Osteocyte (in vitro differentiated cells): ENCODE measurements at regions not wholly inside any gene's neighbourhood (a gene's known extent, or its start where the extent isn't known, plus 50 kb on each side); places are given as distances from the start of the nearest gene placed in this dataset.

Experiments
- DNase-seq: peaks from one replicate; pipeline ENCODE4 v3.0.0; 2021; ENCODE audit warnings: mixed read lengths; ENCODE audit not compliant: unreplicated experiment; ENCODE audit errors: extremely low spot score
- H3K27ac Mint-ChIP-seq: one replicate; pipeline ENCODE4 v1.8.0; 2021; ENCODE audit warnings: mild to moderate bottlenecking, mixed read lengths; ENCODE audit not compliant: unreplicated experiment
- H3K27me3 Mint-ChIP-seq: one replicate; pipeline ENCODE4 v1.8.0; 2021; ENCODE audit warnings: mixed read lengths; ENCODE audit not compliant: unreplicated experiment
- H3K36me3 Mint-ChIP-seq: one replicate; pipeline ENCODE4 v1.8.0; 2021; ENCODE audit warnings: mixed read lengths; ENCODE audit not compliant: unreplicated experiment
- H3K4me1 Mint-ChIP-seq: one replicate; pipeline ENCODE4 v1.8.0; 2021; ENCODE audit warnings: mixed read lengths; ENCODE audit not compliant: unreplicated experiment
- H3K4me3 Mint-ChIP-seq: one replicate; pipeline ENCODE4 v1.8.0; 2021; ENCODE audit warnings: mild to moderate bottlenecking, moderate library complexity, mixed read lengths; ENCODE audit not compliant: unreplicated experiment
- H3K9me3 Mint-ChIP-seq: one replicate; pipeline ENCODE4 v1.8.0; 2021; ENCODE audit warnings: mixed read lengths; ENCODE audit not compliant: unreplicated experiment
- TF ChIP-seq, protein P1 (sequence below): fragments of 200-600 bp; sonication (generic); IDR thresholded peaks from 2 replicates; pipeline ENCODE4 v1.5.0; 2021; ENCODE audit warnings: antibody characterized with exemption, mild to moderate bottlenecking, moderate library complexity

DNA sequence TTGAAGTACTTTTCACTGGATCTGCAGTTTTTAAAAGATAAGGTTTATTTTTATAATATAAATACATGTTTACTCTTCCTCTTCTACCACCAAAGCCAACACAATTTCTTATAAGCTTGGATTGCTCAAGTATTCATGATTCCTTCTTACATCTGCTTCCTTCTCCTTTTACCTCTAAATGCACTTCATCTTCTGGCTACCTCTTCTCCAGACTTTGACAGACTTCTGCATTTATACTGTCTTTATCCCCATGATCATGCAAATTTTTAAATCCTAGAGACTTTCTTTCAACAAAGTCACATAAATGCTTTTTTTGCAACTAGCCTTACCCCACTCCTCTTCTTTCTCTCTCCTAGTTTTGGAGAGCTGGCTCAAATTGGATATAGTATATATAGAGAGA is 142.9 kb downstream of the TFAP2B start:
- Mint-ChIP-seq H3K4me3 (no peak overlapping the region), H3K27me3 (no peaks in the 10 kb centered on the region), H3K9me3 (no peaks in the 10 kb centered on the region), H3K36me3 (no peaks in the 10 kb centered on the region), H3K4me1 (no peaks in the 10 kb centered on the region), H3K27ac (no peak overlapping the region)
- TF ChIP-seq, protein P1, sequence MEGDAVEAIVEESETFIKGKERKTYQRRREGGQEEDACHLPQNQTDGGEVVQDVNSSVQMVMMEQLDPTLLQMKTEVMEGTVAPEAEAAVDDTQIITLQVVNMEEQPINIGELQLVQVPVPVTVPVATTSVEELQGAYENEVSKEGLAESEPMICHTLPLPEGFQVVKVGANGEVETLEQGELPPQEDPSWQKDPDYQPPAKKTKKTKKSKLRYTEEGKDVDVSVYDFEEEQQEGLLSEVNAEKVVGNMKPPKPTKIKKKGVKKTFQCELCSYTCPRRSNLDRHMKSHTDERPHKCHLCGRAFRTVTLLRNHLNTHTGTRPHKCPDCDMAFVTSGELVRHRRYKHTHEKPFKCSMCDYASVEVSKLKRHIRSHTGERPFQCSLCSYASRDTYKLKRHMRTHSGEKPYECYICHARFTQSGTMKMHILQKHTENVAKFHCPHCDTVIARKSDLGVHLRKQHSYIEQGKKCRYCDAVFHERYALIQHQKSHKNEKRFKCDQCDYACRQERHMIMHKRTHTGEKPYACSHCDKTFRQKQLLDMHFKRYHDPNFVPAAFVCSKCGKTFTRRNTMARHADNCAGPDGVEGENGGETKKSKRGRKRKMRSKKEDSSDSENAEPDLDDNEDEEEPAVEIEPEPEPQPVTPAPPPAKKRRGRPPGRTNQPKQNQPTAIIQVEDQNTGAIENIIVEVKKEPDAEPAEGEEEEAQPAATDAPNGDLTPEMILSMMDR = no peak
- DNase-seq = no peak

DNA sequence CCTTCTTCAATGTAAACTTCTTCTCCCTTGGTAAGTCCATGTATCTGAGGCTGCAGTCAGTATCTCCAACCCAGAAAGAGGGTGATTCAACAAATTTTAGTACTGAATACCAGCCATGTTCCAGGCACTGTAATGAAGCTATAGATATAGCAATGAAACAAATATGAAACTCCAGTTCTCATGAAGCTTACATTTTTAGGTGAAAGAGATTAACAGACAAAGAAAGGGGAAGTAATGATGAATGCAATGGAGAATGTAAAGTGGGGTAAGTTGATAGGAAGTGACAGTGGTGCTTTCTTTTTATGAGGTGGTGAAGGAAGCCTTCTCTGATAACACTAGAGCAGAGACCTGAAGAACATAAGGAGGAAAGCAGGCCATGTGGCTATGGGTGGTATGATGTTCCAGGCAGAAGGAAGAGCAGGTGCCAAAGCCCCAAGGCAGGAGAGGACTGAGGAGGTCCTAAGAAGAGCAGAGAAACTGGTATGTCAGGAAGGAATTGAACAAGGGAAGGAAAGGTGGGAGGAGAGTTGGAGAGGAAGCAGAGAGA is 143.6 kb downstream of the TFAP2B start:
- Mint-ChIP-seq H3K36me3 (no peaks in the 10 kb centered on the region), H3K27ac (no peak overlapping the region), H3K4me3 (no peak overlapping the region), H3K9me3 (no peaks in the 10 kb centered on the region), H3K4me1 (no peaks in the 10 kb centered on the region), H3K27me3 (no peaks in the 10 kb centered on the region)
- no peak for DNase-seq
- TF ChIP-seq, protein P1 = no peak

DNA sequence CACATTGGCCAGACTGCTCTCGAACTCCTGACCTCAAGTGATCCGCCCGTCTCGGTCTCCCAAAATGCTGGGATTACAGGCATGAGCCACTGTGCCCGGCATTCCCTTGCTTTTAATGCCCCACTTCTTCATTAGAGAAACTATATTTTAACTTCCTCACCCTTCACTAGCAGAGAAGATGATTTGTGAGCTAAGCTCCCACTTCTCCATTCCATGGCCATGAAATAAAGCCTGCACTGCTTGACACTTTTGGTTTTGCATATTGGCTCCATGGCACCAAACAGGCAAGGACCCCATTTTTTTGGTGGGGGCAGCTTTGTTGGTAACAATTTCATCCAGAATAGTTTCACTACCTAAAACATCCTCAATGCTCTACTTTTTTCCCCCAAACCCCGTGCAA is 145.3 kb downstream of the TFAP2B start:
- TF ChIP-seq, protein P1 = no peak
- Mint-ChIP-seq H3K36me3 (no peaks in the 10 kb centered on the region), H3K27me3 (no peaks in the 10 kb centered on the region), H3K4me3 (no peak overlapping the region), H3K4me1 (no peaks in the 10 kb centered on the region), H3K27ac (no peak overlapping the region), H3K9me3 (no peaks in the 10 kb centered on the region)
- no peak for DNase-seq

DNA sequence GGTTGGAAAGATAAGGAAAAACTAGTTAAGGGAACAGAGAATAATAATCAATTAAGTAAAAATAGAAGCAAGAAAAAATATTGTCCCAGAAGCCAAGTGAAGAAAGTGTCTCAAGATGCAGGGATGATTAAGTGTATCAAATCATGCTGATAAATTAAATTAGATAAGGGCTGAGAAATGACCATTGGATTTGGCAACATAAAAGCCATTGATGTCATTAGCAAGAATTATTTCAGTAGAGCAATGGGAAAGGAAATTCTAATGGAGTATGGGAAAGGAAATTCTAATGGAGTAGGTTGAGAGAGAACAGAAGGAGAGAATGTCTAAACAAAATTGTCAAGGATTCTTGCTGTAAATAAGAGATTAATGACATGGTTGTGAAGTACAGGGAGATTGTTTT is 146.8 kb downstream of the TFAP2B start:
- Mint-ChIP-seq H3K27me3 (no peaks in the 10 kb centered on the region), H3K4me1 (no peaks in the 10 kb centered on the region), H3K4me3 (no peak overlapping the region), H3K9me3 (no peaks in the 10 kb centered on the region), H3K36me3 (no peaks in the 10 kb centered on the region), H3K27ac (no peak overlapping the region)
- TF ChIP-seq, protein P1 = no peak
- DNase-seq = no peak

DNA sequence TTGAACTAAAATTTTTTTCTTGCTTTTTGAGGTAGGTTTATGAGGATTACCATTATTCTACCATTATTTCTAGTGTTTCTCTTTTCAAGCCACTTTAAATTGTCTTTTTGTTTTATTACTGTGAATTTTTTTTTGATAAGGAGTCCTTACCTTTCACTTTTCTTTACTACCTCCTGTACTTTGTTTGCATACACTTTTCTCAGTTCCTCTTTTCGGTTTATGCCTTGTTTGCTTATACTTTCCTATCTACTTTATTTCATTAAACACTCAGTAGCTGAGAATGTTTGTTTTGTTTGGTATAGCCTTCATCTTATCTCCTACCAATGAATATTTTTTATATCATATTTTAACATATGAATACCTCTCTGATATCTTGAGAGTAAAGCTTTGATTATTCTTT is 147.9 kb downstream of the TFAP2B start:
- TF ChIP-seq, protein P1 = no peak

More for the DNA sequence above, 147.9 kb downstream of the TFAP2B start:
- Mint-ChIP-seq H3K4me1 (no peaks in the 10 kb centered on the region), H3K4me3 (no peak overlapping the region), H3K27ac (no peak overlapping the region), H3K27me3 (no peaks in the 10 kb centered on the region), H3K36me3 (no peaks in the 10 kb centered on the region), H3K9me3 (no peaks in the 10 kb centered on the region)
- DNase-seq = no peak
